GM21390 (cell line): ENCODE measurements at regions not wholly inside any gene's neighbourhood (a gene's known extent, or its start where the extent isn't known, plus 50 kb on each side); places are given as distances from the start of the nearest gene placed in this dataset.

Experiments
- ATAC-seq: cut with Tn5 transposase; IDR thresholded peaks from one replicate; pipeline ENCODE4 v1.9.1; 2021; ENCODE audit not compliant: unreplicated experiment

GRCh38 chr21:28110074-28110473, 882.6 kb downstream of the LTN1 start:
- no peak for ATAC-seq

GRCh38 chr21:28106370-28106890, 886.2 kb downstream of the LTN1 start:
- no peak for ATAC-seq

DNA sequence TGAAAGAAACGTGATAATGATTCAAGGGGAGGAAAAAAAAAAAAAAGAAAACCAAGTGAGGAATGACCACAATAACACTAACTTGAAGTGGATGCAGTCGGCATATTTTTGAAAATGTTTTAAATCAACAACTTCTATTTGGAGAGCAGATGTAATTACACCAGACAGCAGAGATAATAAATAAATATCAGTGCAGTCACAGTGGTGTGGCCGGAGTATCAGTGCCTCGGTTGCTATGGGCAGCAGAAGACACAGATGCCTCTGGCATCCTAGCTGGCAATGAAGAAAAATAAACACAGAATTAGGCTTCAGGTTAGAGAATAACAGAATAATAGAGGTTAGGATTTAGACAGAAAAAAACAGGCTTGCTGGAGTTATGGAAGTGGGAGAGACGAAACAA, 888.3 kb downstream of the LTN1 start:
- no peak for ATAC-seq

- ATAC-seq: no peak
Measured at GRCh38 chr21:28100366-28100765, 892.3 kb downstream of the LTN1 start.

DNA sequence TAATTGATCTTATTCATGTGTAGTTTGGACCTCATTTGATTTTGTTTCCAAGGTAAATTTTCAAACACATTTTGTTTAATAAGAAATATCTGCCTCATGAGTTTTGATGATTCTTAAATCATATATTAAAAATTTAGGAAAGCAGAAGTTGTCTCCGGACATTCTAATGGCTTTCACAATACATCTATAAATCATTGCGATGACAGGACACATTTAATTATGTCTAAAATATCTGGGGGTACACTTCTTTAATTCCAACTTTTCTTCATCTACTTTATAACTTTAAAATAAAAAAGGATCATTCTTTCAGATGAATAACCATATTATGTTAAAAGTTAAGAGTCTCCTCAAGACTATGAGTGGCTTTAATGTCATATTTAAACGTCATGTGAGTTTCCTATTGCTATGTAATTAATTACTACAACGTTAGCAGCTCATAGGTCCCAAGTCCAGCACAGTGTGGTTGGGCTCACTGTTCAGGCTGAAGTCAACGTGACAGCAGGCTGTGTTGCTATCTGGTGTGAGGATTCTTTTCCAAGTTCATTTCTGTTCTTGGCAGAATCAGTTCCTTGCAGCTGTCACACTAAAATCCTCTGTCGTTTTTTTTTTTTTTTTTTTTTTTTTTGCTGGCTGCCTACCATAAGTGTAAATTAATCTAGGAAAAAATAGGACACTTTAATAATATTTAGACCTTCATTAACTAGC, 893.5 kb downstream of the LTN1 start:
- no peak for ATAC-seq

- ATAC-seq: no peak
Measured at GRCh38 chr21:28091466-28091865, 901.2 kb downstream of the LTN1 start.

GRCh38 chr21:28090546-28090945, 902.1 kb downstream of the LTN1 start:
- no peak for ATAC-seq

- ATAC-seq: no peak
Measured at GRCh38 chr21:28089599-28090441, 902.9 kb downstream of the LTN1 start.

DNA sequence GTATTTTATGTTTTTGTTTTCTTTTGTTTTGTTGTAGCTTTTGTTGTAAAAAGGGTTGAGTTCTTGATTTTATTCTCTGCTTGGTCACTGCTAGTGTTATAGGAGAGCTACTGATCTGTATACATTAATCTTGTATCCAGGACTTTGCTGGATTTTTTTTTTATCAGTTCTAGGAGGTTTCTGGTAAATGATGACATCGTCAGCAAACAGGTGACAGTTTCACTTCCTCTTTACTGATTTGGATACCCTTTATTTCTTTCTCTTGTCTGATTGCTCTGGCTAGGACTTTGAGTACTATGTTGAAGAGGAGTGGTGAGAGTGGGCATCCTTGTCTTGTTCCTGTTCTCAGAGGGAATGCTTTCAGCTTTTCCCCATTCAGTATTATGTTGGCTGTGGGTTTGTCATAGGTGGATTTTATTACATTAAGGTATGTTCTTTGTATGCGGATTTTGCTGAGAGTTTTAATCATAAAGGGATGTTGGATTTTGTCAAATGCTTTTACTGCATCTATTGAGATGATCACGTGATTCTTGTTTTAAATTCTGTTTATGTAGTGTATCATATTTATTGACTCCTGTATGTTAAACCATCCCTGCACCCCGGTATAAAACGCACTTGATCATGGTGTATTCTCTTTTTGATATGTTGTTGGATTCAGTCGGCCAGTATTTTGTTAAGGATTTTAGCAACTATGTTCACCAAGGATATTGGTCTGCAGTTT, 905.7 kb downstream of the LTN1 start:
- no peak for ATAC-seq

DNA sequence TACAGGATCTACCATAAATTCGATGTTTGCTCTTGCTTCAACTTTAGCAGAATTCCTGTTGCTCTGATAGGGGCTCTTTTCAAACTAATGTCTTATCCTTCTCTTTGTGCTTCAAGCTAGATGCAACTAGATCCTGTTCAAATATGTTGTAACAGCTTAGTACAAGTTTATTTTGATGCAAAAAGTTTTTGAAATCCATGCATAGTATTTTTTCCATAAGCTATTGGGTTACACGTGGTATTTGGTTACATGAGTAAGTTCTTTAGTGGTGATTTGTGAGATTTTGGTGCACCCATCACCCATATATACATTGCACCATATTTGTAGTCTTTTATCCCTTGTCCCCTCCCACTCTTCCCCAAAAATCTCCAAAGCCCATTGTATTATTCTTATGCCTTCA, 907.7 kb downstream of the LTN1 start:
- no peak for ATAC-seq

DNA sequence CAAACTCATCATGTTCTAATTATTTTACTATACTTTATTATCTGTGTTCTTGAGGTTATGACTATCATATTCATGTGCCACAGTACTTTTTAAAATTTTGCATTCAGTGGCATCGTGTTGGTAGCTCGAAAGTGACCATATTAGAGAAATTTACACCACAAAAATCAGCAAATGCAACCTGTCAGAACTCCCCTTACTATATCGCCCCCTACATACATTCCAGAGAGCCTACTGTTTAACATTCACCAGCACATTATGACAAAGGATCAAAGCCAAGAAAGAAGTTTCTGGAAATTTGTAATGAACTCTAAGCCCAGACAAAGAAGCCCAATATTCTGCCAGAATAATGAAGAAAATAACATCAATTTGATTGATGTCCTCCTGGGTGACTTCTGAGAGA, 909.3 kb downstream of the LTN1 start:
- ATAC-seq: no peak

- ATAC-seq: no peak
Measured at GRCh38 chr21:28078126-28078525, 914.6 kb downstream of the LTN1 start.

- no peak for ATAC-seq
Measured at GRCh38 chr21:28074676-28075075, 918.0 kb downstream of the LTN1 start.

GRCh38 chr21:28072601-28073000, 920.1 kb downstream of the LTN1 start:
- ATAC-seq: no peak

- ATAC-seq: no peak
Measured at GRCh38 chr21:28069450-28069923, 923.2 kb downstream of the LTN1 start.

GRCh38 chr21:28068455-28069358, 924.0 kb downstream of the LTN1 start:
- no peak for ATAC-seq

GRCh38 chr21:28066596-28067387, 925.9 kb downstream of the LTN1 start:
- no peak for ATAC-seq

GRCh38 chr21:28066076-28066475, 926.6 kb downstream of the LTN1 start:
- ATAC-seq: no peak
